ENCODE measurements at regions not wholly inside any gene's neighbourhood (a gene's known extent, or its start where the extent isn't known, plus 50 kb on each side); places are given as distances from the start of the nearest gene placed in this dataset.

DNA sequence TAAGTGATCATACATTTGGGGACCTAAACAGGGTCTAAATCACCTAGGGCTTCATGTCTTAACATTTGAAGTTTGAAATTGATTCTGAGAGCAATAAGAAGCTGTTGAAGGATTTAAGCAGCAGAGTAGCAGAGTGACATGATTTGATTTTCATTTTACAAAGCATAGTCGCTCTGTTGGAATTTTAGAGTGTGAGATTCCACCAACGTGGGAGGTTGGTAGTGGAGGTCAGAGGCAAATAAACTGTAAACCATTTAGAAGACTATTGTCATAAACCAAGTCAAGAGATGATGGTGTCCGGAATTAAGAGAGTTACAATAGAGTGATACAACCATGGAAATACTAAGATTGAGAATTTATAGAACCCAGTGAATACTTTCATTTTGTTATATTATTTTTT, 52.7 kb upstream of the ZDHHC17 start:
- Histone ChIP-seq H3K36me3 (replicated peaks in 1 of 2; ENCODE audit: control insufficient read depth in 1 of 2, insufficient read depth in 2 of 2, low read length in 2 of 2) (no peaks in the 10 kb centered on the region), H3K27ac (ENCODE audit: low read depth in 1 of 2, low read length in 2 of 2) (no peak overlapping the region), H3K27me3 (ENCODE audit: control insufficient read depth in 2 of 2, insufficient read depth in 2 of 2, low read length in 2 of 2) (no peaks in the 10 kb centered on the region), H3K79me2 (ENCODE audit: insufficient read depth, low read length) (no peaks in the 10 kb centered on the region), H3K9ac (ENCODE audit: insufficient read depth, low read length, poor library complexity, severe bottlenecking) (no peak overlapping the region), H3K4me2 (replicated peaks; ENCODE audit: extremely low read depth, low read length, poor library complexity, severe bottlenecking) (no peak overlapping the region), H4K20me1 (ENCODE audit: insufficient read depth, low read length) (no peaks in the 10 kb centered on the region), H2AFZ (ENCODE audit: insufficient read depth, low read depth, low read length, poor library complexity, severe bottlenecking) (no peak overlapping the region), H3K4me3 (replicated peaks in 1 of 3; ENCODE audit: low read depth in 2 of 3, low read length in 3 of 3) (no peak overlapping the region), H3K9me3 (replicated peaks in 1 of 2; ENCODE audit: control insufficient read depth in 1 of 2, insufficient read depth in 1 of 2, low read length in 2 of 2) (no peaks in the 10 kb centered on the region), H3K4me1 (ENCODE audit: control insufficient read depth in 1 of 2, insufficient read depth in 2 of 2, low read length in 2 of 2) (no peaks in the 10 kb centered on the region)
- Mint-ChIP-seq H3K9me3 (peaks cover 0 to 2% (median 0%) of the 10 kb centered on the region in 7 donors), H3K27me3 (ENCODE audit: low read depth in 3 of 3) (peaks cover 0 to 4% (median 3%) of the 10 kb centered on the region in 3 donors), H3K4me1 (peaks cover 1% of the 10 kb centered on the region), H3K36me3 (no peaks in the 10 kb centered on the region), H3K4me3 (no peak overlapping the region), H3K27ac (no peak overlapping the region)
- DNase-seq = no peak
- WGBS (ENCODE audit: insufficient coverage) = no CpG with 5 or more reads among the region's 3 CpGs
- TF ChIP-seq, protein P1, sequence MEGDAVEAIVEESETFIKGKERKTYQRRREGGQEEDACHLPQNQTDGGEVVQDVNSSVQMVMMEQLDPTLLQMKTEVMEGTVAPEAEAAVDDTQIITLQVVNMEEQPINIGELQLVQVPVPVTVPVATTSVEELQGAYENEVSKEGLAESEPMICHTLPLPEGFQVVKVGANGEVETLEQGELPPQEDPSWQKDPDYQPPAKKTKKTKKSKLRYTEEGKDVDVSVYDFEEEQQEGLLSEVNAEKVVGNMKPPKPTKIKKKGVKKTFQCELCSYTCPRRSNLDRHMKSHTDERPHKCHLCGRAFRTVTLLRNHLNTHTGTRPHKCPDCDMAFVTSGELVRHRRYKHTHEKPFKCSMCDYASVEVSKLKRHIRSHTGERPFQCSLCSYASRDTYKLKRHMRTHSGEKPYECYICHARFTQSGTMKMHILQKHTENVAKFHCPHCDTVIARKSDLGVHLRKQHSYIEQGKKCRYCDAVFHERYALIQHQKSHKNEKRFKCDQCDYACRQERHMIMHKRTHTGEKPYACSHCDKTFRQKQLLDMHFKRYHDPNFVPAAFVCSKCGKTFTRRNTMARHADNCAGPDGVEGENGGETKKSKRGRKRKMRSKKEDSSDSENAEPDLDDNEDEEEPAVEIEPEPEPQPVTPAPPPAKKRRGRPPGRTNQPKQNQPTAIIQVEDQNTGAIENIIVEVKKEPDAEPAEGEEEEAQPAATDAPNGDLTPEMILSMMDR (IDR thresholded peaks at IDR 0.05) = no peak
- intact Hi-C loops (cut with micrococcal nuclease) = no loop called here

DNA sequence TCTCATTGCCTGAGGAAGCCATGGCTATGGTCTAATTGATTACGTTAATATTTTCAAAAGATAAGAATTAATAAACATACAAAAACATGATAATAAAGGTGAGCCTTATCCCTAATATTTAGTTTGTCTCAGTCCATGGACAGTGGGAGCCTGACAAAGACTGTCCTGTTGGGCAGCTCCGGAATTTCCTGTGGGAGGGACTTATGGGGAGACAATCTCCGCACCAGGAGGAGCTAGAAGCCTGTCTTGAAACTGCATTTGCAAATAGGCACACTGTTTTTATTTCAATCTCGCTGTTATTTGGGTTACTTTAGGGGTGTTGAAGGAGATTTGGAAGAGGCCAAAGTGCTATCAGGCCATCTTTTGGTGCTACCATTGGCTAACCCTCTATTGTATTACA, 50.8 kb upstream of the ZDHHC17 start:
- no peaks in the 10 kb centered on the region for H3K36me3 Mint-ChIP-seq
- no peaks in the 10 kb centered on the region for H3K4me1 Mint-ChIP-seq
- H3K27ac Mint-ChIP-seq = no peak overlapping the region
- Histone ChIP-seq H3K36me3 (replicated peaks in 1 of 2; ENCODE audit: control insufficient read depth in 1 of 2, insufficient read depth in 2 of 2, low read length in 2 of 2) (no peaks in the 10 kb centered on the region), H3K4me2 (replicated peaks; ENCODE audit: extremely low read depth, low read length, poor library complexity, severe bottlenecking) (no peak overlapping the region), H3K9ac (ENCODE audit: insufficient read depth, low read length, poor library complexity, severe bottlenecking) (no peak overlapping the region), H3K79me2 (ENCODE audit: insufficient read depth, low read length) (no peaks in the 10 kb centered on the region), H3K27ac (ENCODE audit: low read depth in 1 of 2, low read length in 2 of 2) (no peak overlapping the region), H3K4me1 (ENCODE audit: control insufficient read depth in 1 of 2, insufficient read depth in 2 of 2, low read length in 2 of 2) (no peaks in the 10 kb centered on the region), H4K20me1 (ENCODE audit: insufficient read depth, low read length) (no peaks in the 10 kb centered on the region), H3K9me3 (replicated peaks in 1 of 2; ENCODE audit: control insufficient read depth in 1 of 2, insufficient read depth in 1 of 2, low read length in 2 of 2) (no peaks in the 10 kb centered on the region), H2AFZ (ENCODE audit: insufficient read depth, low read depth, low read length, poor library complexity, severe bottlenecking) (no peak overlapping the region), H3K27me3 (ENCODE audit: control insufficient read depth in 2 of 2, insufficient read depth in 2 of 2, low read length in 2 of 2) (no peaks in the 10 kb centered on the region), H3K4me3 (replicated peaks in 1 of 3; ENCODE audit: low read depth in 2 of 3, low read length in 3 of 3) (no peak overlapping the region)
- DNase-seq = no peak
- intact Hi-C loops (cut with micrococcal nuclease) = no loop called here
- H3K4me3 Mint-ChIP-seq = no peak overlapping the region
- TF ChIP-seq, protein P1 (IDR thresholded peaks at IDR 0.05) = no peak
- H3K27me3 Mint-ChIP-seq (ENCODE audit: low read depth in 3 of 3) = peaks cover 0 to 4% (median 1%) of the 10 kb centered on the region in 3 donors
- WGBS (ENCODE audit: insufficient coverage) = 100% methylated on average over 3 of the region's 4 CpGs
- H3K9me3 Mint-ChIP-seq = peaks cover 0 to 2% (median 0%) of the 10 kb centered on the region in 7 donors
